Medulla oblongata (tissue), 1 donor: ENCODE measurements at regions not wholly inside any gene's neighbourhood (a gene's known extent, or its start where the extent isn't known, plus 50 kb on each side); places are given as distances from the start of the nearest gene placed in this dataset.
A peak's percentile ranks its signal among the peaks of the same experiment; 100 is the strongest.

Source experiments
- DNase-seq: peaks from one replicate; pipeline ENCODE4 v3.0.0-alpha.2; 2015; ENCODE audit errors: extremely low spot score

GRCh38 chr1:2934156-2934540 lies 87.1 kb upstream of the ACTRT2 start:
- DNase-seq, result no peak

- DNase-seq, result no peak
Measured at GRCh38 chr1:2934642-2935081, 86.6 kb upstream of the ACTRT2 start.

DNA sequence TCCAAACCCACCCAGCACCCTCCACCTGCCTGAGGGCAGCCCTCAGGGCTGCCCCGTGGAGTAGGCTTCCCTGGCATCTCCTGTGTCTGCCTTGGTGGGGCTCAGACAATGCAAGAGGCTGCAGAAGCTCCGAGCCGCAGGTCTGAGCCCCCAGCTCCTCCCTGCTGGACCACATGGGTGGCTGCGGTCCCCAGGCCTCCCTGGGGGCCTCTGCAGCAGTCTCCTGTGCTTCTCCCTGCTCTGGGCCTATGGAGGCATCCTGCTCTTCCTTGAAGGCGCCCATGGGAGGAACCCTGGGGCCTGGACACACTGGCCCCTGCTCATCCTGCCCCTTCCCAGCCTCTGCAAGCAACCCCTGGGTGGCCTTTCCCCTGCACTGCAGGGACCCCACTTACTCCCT lies 86.1 kb upstream of the ACTRT2 start:
- no peak for DNase-seq

DNA sequence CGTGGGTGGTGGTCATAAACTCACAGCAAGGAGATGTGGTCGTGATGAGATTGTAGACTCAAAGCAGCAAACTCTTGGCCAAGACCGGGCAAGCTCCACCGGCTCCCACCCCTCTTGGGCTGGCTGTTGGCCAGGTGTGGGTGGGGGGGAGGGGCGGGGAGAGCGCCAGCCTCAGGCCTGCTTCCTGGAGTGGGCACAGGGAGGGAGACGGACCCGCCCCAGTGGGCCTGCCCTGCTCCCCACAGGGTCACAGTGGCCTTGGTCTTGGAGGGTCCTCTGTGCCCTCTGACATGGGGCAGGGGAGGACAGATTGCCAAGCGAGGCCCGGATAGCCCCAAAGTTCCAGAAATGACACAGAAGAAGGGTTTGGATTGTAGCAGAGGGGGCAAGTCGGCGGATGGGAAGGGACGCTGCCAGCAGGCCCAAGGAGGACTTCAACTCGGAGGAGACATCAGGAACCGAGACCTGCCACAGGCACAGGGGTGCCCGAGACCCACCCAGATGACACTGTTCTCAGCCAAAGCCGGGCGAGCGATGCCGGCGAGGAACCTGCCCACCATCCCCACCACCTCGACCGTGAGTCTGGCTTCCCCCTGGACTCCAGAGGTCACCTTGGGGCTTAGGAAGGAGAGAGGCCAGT lies 85.4 kb upstream of the ACTRT2 start:
- DNase-seq, result no peak

GRCh38 chr1:2936559-2937515 lies 84.4 kb upstream of the ACTRT2 start:
- DNase-seq, result no peak

DNA sequence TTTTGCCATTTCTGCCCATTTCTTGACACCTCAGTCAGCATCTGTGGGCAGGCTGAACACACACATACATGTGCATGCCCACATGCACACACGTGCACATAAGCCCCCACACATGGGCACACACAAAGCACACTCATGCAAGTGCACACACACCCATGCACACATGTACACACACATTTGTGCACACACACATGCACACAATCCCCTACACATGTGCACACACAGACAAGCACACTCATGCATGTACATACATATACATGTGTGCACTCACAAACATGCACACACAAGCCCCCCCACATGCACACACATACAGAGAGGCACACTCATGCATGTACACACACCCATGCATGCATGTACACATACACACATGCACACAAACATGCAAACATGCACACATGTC lies 83.5 kb upstream of the ACTRT2 start:
- no peak for DNase-seq

DNA sequence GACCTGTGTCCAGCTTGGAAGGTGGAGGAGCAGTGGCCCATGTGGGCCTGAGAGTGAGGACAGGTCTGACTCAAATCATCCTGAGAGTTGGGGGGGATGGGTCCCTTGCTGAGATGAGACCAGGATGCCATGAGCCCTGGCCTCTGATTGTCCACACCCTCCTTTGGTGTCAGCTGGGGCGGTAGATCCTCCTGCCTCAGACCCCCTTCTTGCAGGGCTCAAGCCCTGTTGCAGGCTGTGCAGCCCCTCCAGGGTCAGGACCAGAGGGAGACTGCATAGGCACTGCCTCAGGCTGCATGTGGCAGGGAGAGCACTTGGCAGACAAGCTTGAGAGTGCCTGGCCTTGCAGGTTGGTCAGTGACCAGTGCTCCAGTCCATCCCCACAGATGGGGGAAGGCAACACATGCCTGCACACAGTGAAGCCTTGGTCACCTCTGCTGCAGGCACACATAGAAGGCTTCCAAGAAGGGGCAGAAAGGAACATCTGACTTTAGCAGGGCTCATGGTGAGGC lies 82.2 kb upstream of the ACTRT2 start:
- DNase-seq, result no peak

DNA sequence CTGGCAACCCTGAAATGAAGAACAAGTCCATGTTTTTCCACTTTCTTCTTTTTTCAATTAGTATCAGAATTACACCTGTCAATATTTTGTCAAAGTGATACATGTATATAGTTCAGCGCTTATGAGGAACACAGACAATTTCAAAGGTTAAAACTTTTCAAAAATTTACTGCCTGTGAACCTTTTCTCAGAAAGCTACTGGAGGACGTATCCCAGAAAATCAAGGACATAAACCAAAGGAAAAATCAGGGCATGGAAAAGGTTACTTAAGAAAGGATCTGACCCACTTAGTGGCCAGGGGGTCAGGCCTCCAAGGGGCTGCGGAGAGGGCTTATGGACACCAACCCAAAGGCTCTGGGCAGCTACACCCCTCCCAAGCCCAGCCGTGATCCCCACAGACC lies 81.1 kb upstream of the ACTRT2 start:
- no peak for DNase-seq

DNA sequence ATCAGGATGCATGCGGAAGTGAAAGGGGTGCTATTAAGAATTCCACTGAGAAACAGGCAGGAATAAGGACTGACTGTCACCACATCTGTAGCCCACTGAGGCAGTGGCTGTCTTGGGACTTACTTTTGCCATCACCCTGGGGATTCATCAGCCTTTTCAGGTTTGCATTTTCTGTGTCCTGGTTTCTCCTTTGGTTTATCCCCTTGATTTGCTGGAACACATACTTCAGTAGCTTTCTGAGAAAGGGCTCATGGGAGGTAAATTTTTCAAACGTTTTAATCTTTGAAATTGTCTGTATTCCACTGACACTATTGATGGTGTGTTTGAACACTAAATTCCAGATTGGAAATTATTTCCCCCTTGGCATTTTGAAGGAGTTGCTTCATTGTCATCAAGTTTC lies 80.2 kb upstream of the ACTRT2 start:
- no peak for DNase-seq

- DNase-seq, result no peak
Measured at GRCh38 chr1:2941907-2942306, 79.4 kb upstream of the ACTRT2 start.

- no peak for DNase-seq
Measured at GRCh38 chr1:2942410-2942809, 78.9 kb upstream of the ACTRT2 start.

- DNase-seq, result no peak
Measured at GRCh38 chr1:2943686-2944260, 77.5 kb upstream of the ACTRT2 start.

DNA sequence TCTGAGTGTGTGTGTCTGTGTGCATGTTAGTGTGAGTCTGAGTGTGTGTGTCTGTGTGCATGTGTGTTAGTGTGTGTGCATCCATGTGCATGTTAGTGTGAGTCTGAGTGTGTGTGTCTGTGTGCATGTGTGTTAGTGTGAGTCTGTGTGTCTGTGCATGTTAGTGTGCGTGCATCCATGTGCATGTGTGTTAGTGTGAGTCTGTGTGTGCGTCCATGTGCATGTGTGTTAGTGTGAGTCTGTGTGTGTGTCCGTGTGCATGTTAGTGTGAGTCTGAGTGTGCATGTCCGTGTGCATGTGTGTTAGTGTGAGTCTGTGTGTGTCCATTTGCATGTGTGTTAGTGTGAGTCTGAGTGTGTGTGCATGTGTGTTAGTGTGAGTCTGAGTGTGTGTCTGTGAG lies 76.6 kb upstream of the ACTRT2 start:
- DNase-seq, result no peak

DNA sequence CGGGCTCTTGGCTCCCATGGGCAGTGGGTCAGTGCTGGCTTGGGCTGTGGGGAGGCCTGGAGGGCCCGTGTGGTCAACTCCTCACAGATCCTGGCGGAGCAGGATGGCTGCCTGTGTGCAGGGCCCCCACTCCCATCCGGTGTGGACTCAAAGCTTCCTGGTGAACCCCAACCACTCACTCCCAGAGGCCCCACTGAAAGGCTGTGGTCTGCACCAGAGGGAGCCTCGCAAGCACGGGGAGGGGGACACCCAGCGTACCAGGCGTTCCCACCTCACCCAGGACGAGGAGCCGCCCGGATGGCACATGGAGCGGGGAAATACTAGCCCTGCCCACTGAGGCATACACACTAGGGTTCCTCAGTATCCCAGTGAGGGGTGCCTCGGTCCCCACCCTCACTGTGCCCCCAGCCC lies 75.4 kb upstream of the ACTRT2 start:
- DNase-seq, result no peak

- no peak for DNase-seq
Measured at GRCh38 chr1:2946291-2946690, 75.0 kb upstream of the ACTRT2 start.

DNA sequence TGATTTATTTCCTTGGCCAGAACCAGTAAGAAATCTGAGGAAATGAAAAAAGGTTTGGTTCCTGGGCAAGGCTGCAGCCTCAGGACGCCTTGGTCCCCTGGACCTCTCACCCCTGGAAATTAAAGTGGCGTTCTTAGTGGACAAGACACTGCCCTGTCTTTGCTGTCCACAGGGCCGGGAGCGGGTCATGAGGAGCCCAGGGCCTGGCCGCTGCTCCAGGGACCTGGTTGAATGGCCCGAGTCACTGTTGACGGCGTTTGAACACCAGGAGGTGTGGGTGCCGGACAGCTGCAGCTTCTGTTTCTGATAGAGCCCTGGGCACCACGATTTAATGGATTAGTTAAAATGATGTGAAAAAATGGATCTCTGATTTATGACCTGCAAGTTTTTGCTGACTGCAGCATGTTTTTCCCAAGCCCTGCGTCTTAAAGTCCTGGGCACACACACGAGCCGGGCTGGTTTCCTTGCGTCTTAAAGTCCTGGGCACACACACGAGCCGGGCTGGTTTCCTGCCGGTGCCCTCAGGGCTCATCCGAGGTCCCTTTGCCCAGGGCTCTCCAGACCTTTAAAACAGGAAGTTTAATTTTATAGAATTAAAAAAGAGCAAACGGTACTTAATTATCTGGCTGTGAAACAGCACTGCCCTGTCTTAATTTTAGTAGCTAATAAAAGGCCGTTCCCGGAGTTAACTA lies 74.1 kb upstream of the ACTRT2 start:
- no peak for DNase-seq

- no peak for DNase-seq
Measured at GRCh38 chr1:2948001-2948750, 73.1 kb upstream of the ACTRT2 start.

- DNase-seq, result peak; percentile 74
Measured at GRCh38 chr1:2948751-2949680, 72.3 kb upstream of the ACTRT2 start.

DNA sequence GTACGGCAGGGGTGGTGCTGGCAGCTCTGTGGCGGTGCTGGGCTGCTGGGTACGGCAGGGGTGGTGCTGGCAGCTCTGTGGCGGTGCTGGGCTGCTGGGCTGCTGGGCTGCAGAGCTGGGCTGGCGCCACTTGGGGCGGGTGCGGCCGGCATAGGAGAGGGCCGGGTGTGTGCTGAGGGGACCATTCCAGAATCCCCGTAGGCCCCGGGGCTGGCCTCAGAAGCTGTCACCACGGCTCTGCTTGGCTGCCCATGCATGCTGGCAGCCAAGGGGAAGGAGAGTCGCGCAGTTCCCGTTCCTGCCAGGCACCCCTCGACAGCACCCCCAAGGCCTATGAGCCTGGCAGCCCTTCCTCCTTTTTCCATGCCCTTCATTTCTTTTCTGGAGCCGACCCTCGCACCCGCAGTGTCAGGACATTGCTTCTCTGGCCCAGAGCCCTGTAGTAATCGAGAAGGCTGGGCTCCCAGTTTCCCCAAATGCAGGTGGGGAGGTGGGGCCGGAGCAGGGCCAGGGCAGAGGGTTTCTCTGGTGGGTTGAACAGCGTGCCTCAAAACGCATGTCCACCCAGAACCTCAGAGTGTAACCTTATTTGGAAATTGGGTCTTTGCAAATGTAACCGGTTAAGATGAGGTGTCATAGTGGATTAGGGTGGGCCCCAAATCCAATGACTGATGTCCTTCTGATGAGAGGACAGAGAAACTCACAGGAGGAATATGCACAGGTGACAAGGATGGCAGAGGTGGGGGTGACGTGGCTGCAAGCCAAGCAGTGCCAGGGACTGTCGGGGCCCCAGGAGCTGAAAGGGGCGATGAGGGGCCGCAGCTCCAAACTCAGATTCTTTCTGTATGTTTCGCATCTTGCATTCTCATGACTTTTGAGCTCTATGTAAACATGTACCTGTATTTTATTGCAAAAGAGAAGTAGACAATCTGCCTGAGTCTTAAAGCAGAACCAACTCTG lies 71.0 kb upstream of the ACTRT2 start:
- no peak for DNase-seq
